ENCODE measurements at regions not wholly inside any gene's neighbourhood (a gene's known extent, or its start where the extent isn't known, plus 50 kb on each side); places are given as distances from the start of the nearest gene placed in this dataset.

GRCh38 chr5:98656796-98657195 is 116.7 kb upstream of the RGMB start:
- H3K36me3 ChIP-seq: no peaks in the 10 kb centered on the region

GRCh38 chr5:98657559-98657958 is 115.9 kb upstream of the RGMB start:
- 70 to 76% methylated on average over 4 of the region's 4 CpGs for WGBS, 2 donors
- H3K4me3 ChIP-seq: no peak overlapping the region
- no peaks in the 10 kb centered on the region for H3K4me1 ChIP-seq
- TF ChIP-seq, protein P1, sequence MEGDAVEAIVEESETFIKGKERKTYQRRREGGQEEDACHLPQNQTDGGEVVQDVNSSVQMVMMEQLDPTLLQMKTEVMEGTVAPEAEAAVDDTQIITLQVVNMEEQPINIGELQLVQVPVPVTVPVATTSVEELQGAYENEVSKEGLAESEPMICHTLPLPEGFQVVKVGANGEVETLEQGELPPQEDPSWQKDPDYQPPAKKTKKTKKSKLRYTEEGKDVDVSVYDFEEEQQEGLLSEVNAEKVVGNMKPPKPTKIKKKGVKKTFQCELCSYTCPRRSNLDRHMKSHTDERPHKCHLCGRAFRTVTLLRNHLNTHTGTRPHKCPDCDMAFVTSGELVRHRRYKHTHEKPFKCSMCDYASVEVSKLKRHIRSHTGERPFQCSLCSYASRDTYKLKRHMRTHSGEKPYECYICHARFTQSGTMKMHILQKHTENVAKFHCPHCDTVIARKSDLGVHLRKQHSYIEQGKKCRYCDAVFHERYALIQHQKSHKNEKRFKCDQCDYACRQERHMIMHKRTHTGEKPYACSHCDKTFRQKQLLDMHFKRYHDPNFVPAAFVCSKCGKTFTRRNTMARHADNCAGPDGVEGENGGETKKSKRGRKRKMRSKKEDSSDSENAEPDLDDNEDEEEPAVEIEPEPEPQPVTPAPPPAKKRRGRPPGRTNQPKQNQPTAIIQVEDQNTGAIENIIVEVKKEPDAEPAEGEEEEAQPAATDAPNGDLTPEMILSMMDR (IDR thresholded peaks at IDR 0.05): no peak
- no peaks in the 10 kb centered on the region for H3K27me3 ChIP-seq
- DNase-seq: no peak
- peaks cover 0 to 4% (median 0%) of the 10 kb centered on the region in 11 donors for H3K9me3 ChIP-seq
- H3K36me3 ChIP-seq: no peaks in the 10 kb centered on the region
- no peak for ATAC-seq
- H3K27ac ChIP-seq: no peak overlapping the region
- intact Hi-C loops (cut with DNase I): no loop called here

More at GRCh38 chr5:98656796-98657195, 116.7 kb upstream of the RGMB start:
- TF ChIP-seq, protein P1 (IDR thresholded peaks at IDR 0.05): no peak
- DNase-seq (no peak), ATAC-seq (no peak)
- peaks cover 0 to 4% (median 0%) of the 10 kb centered on the region in 11 donors for H3K9me3 ChIP-seq
- intact Hi-C loops (cut with DNase I): no loop called here
- H3K27me3 ChIP-seq: no peaks in the 10 kb centered on the region
- H3K27ac ChIP-seq: no peak overlapping the region
- no peaks in the 10 kb centered on the region for H3K4me1 ChIP-seq
- no peak overlapping the region for H3K4me3 ChIP-seq
- 95% methylated on average over 1 of the region's 1 CpG for WGBS, 2 donors

- Histone ChIP-seq H3K27me3 (peaks cover 0 to 6% (median 0%) of the 10 kb centered on the region in 7 donors), H3K36me3 (no peaks in the 10 kb centered on the region), H3K27ac (no peak overlapping the region), H3K9me3 (peaks cover 0 to 17% (median 0%) of the 10 kb centered on the region in 11 donors), H3K4me1 (no peaks in the 10 kb centered on the region), H3K4me3 (no peak overlapping the region)
- DNase-seq: no peak
- TF ChIP-seq, protein P1 (IDR thresholded peaks at IDR 0.05): no peak
- intact Hi-C loops (cut with DNase I): no loop called here
- no peak for ATAC-seq
Observed at GRCh38 chr5:98663521-98663920, 109.9 kb upstream of the RGMB start.

GRCh38 chr5:98664736-98665135 is 108.7 kb upstream of the RGMB start:
- intact Hi-C loops (cut with DNase I): no loop called here
- TF ChIP-seq, protein P1 (IDR thresholded peaks at IDR 0.05): no peak
- no peaks in the 10 kb centered on the region for H3K36me3 ChIP-seq

More at GRCh38 chr5:98664736-98665135, 108.7 kb upstream of the RGMB start:
- 84 to 91% methylated on average over 4 of the region's 4 CpGs for WGBS, 2 donors
- Histone ChIP-seq H3K9me3 (peaks cover 0 to 17% (median 0%) of the 10 kb centered on the region in 11 donors), H3K27me3 (peaks cover 0 to 6% (median 0%) of the 10 kb centered on the region in 7 donors), H3K4me3 (no peak overlapping the region), H3K4me1 (no peaks in the 10 kb centered on the region), H3K27ac (no peak overlapping the region)
- ATAC-seq: no peak
- no peak for DNase-seq
